Neural crest cell (in vitro differentiated cells): ENCODE measurements at regions not wholly inside any gene's neighbourhood (a gene's known extent, or its start where the extent isn't known, plus 50 kb on each side); places are given as distances from the start of the nearest gene placed in this dataset.

Source experiments
- DNase-seq: peaks from one replicate; pipeline ENCODE4 v3.0.0; 2021; ENCODE audit warnings: low read depth, mixed read lengths, low spot score
- H3K27ac Mint-ChIP-seq: one replicate; pipeline ENCODE4 v1.8.0; 2021; ENCODE audit warnings: mild to moderate bottlenecking, mixed read lengths; ENCODE audit not compliant: unreplicated experiment
- H3K27me3 Mint-ChIP-seq: 2 replicates; pipeline ENCODE4 v1.8.0; 2021; ENCODE audit warnings: low read depth, mild to moderate bottlenecking, mixed read lengths
- H3K36me3 Mint-ChIP-seq: 2 replicates; pipeline ENCODE4 v1.8.0; 2021; ENCODE audit warnings: low read depth, mild to moderate bottlenecking, mixed read lengths
- H3K4me1 Mint-ChIP-seq: 2 replicates; pipeline ENCODE4 v1.8.0; 2021; ENCODE audit warnings: mixed read lengths
- H3K4me3 Mint-ChIP-seq: one replicate; pipeline ENCODE4 v1.8.0; 2021; ENCODE audit warnings: mild to moderate bottlenecking, mixed read lengths
- H3K9me3 Mint-ChIP-seq: 2 replicates; pipeline ENCODE4 v1.8.0; 2021; ENCODE audit warnings: mixed read lengths
- TF ChIP-seq, protein P1 (sequence below): fragments of 200-600 bp; sonication (generic); conservative IDR thresholded peaks from 2 replicates; pipeline ENCODE4 v1.5.0; 2021; ENCODE audit warnings: antibody characterized with exemption, mild to moderate bottlenecking

DNA sequence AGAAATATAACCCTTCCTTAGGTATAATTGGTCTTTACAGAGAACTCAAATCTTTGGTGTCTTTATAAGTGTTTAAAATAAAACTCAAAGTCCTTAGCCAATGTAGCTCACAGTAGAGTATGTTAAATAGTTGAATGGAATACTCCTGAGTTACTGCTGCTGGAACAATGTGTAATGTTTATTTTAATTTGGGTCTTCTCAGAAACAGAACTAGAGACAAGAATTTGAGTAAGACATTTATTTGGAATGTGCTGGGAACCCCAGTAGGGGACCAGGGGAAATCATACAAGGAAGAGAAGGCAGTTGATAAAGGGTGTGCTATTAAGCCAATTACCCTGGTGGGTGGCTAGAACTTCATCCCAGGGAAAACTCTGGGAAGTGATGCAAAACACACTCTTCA lies 240.4 kb upstream of the LDB2 start:
- peaks cover 21% of the 10 kb centered on the region for H3K9me3 Mint-ChIP-seq
- TF ChIP-seq, protein P1, sequence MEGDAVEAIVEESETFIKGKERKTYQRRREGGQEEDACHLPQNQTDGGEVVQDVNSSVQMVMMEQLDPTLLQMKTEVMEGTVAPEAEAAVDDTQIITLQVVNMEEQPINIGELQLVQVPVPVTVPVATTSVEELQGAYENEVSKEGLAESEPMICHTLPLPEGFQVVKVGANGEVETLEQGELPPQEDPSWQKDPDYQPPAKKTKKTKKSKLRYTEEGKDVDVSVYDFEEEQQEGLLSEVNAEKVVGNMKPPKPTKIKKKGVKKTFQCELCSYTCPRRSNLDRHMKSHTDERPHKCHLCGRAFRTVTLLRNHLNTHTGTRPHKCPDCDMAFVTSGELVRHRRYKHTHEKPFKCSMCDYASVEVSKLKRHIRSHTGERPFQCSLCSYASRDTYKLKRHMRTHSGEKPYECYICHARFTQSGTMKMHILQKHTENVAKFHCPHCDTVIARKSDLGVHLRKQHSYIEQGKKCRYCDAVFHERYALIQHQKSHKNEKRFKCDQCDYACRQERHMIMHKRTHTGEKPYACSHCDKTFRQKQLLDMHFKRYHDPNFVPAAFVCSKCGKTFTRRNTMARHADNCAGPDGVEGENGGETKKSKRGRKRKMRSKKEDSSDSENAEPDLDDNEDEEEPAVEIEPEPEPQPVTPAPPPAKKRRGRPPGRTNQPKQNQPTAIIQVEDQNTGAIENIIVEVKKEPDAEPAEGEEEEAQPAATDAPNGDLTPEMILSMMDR: no peak
- H3K4me3 Mint-ChIP-seq: no peak overlapping the region
- H3K27ac Mint-ChIP-seq: no peak overlapping the region
- no peaks in the 10 kb centered on the region for H3K36me3 Mint-ChIP-seq
- peaks cover 11% of the 10 kb centered on the region for H3K4me1 Mint-ChIP-seq
- no peak for DNase-seq
- H3K27me3 Mint-ChIP-seq: no peaks in the 10 kb centered on the region

DNA sequence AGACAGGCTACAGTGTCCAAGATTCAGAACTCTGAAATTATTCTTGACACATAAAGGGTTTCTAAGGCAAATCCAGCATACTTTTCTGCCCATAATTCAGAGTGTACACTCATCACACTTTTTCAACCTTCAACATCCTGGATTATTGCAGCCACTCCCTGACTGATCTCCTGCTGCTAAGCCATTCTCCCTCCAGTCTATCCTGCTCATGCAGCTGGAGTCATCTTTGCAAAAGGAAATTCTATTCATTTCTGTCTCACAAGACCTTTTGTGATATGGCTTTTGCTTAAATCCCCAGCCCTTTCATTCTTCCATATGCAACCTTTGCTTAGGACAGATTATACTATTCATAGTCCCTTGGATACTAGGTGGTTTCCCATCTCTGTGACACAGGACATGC lies 236.1 kb upstream of the LDB2 start:
- Mint-ChIP-seq H3K36me3 (no peaks in the 10 kb centered on the region), H3K9me3 (peaks cover 8% of the 10 kb centered on the region)

DNA sequence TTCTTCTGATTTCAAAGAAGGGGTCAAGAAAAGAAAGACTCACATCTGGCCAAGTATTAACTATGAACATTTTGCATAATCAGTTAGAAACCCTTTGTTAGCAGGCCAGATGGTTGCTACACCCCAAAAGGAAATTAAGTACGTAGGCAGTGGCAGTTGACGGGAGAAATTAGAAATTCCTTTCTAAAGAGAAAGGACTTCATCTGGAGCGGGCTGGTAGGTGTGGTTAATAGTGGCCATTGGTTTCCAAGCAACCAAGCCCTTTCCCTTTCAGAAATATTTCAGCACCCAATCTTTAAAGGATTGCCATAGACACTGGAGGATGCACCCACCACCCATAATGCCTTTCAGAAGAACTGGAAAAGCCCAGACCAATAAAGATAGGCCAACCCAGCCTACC lies 235.7 kb upstream of the LDB2 start:
- Mint-ChIP-seq H3K27ac (no peak overlapping the region), H3K27me3 (no peaks in the 10 kb centered on the region)

More for the DNA sequence above, 236.1 kb upstream of the LDB2 start:
- no peaks in the 10 kb centered on the region for H3K27me3 Mint-ChIP-seq
- peaks cover 4% of the 10 kb centered on the region for H3K4me1 Mint-ChIP-seq
- H3K27ac Mint-ChIP-seq: no peak overlapping the region
- TF ChIP-seq, protein P1: no peak
- DNase-seq: no peak
- H3K4me3 Mint-ChIP-seq: no peak overlapping the region

DNA sequence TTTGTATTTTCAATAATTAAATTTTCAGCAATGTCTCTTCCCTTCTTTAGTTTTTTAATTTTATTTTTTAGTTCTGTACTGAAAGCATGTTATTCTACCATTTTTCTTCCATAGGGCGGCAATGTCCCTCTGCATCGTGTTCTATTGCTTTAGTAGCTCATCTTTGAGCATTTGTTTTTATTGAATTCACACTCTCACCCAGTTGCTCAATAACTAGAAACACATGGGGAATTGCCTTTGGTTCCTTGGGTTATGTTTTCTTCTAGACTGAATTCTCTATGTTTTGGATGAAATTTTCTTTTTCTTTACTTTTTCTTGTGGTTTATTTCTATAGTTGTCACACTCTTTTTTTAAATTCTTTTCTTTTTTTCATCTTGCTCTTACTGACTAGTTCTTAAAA lies 233.8 kb upstream of the LDB2 start:
- Mint-ChIP-seq H3K4me1 (peaks cover 12% of the 10 kb centered on the region), H3K27ac (no peak overlapping the region), H3K36me3 (no peaks in the 10 kb centered on the region), H3K9me3 (peaks cover 3% of the 10 kb centered on the region), H3K27me3 (no peaks in the 10 kb centered on the region), H3K4me3 (no peak overlapping the region)
- no peak for DNase-seq
- TF ChIP-seq, protein P1: no peak

More for the DNA sequence above, 235.7 kb upstream of the LDB2 start:
- Mint-ChIP-seq H3K4me1 (peaks cover 4% of the 10 kb centered on the region), H3K9me3 (peaks cover 6% of the 10 kb centered on the region), H3K4me3 (no peak overlapping the region), H3K36me3 (no peaks in the 10 kb centered on the region)
- no peak for DNase-seq
- TF ChIP-seq, protein P1: no peak

DNA sequence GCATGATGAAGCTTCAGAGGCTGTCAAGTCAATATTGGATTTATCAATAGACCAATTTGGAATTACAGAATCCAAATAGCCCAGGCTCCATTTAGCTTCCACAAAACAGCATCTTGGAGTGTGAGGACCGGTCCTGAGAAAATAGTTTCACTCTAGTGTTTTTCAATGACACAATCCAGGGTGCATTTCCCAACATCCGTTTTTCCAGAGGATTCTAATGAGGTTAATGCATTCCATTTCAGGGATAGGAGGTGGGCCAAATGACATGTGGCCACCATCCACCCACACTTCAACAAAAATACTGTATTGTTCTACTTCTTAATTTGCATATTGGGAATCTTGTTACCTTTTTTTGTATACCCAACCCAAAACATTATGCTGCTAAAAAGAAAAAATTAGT lies 229.8 kb upstream of the LDB2 start:
- Mint-ChIP-seq H3K4me1 (peaks cover 19% of the 10 kb centered on the region), H3K36me3 (no peaks in the 10 kb centered on the region), H3K9me3 (peaks cover 2% of the 10 kb centered on the region), H3K27ac (no peak overlapping the region), H3K27me3 (no peaks in the 10 kb centered on the region), H3K4me3 (no peak overlapping the region)
- TF ChIP-seq, protein P1: no peak
- DNase-seq: no peak
